KMS-11 (cell line): ENCODE measurements at regions not wholly inside any gene's neighbourhood (a gene's known extent, or its start where the extent isn't known, plus 50 kb on each side); places are given as distances from the start of the nearest gene placed in this dataset.

ENCODE experiments used
- H2AFZ ChIP-seq: fragments of 200-600 bp; sonication (generic); 2 replicates; pipeline ENCODE4 v1.6.1; 2016; ENCODE audit warnings: antibody characterized with exemption, mixed run types, low read depth
- H3K27ac ChIP-seq: fragments of 200-600 bp; sonication (generic); 2 replicates; pipeline ENCODE4 v1.6.1; 2016; ENCODE audit warnings: mild to moderate bottlenecking, mixed run types
- H3K27me3 ChIP-seq: fragments of 200-600 bp; sonication (generic); 2 replicates; pipeline ENCODE4 v1.6.1; 2017; ENCODE audit warnings: mild to moderate bottlenecking, low read depth, mixed run types, moderate library complexity; ENCODE audit not compliant: insufficient read depth
- H3K36me3 ChIP-seq: fragments of 200-600 bp; sonication (generic); 2 replicates; pipeline ENCODE4 v1.6.1; 2017; ENCODE audit warnings: mild to moderate bottlenecking, mixed run types; ENCODE audit not compliant: insufficient read depth
- H3K4me1 ChIP-seq: fragments of 200-600 bp; sonication (generic); 2 replicates; pipeline ENCODE4 v1.6.1; 2016; ENCODE audit warnings: mild to moderate bottlenecking, low read depth, mixed run types; ENCODE audit not compliant: poor library complexity, severe bottlenecking
- H3K4me2 ChIP-seq: fragments of 200-600 bp; sonication (generic); 2 replicates; pipeline ENCODE4 v1.7.0; 2016; ENCODE audit warnings: mild to moderate bottlenecking, mixed run types
- H3K4me3 ChIP-seq: fragments of 200-600 bp; sonication (generic); IDR thresholded peaks from 2 replicates; pipeline ENCODE4 v1.6.1; 2017; ENCODE audit warnings: low read depth, low read length, mixed read lengths; ENCODE audit not compliant: insufficient read depth
- H3K79me2 ChIP-seq: fragments of 200-600 bp; sonication (generic); 2 replicates; pipeline ENCODE4 v1.6.1; 2016; ENCODE audit warnings: low read depth, mixed run types; ENCODE audit not compliant: insufficient read depth
- H3K9ac ChIP-seq: fragments of 200-600 bp; sonication (generic); 2 replicates; pipeline ENCODE4 v1.6.1; 2016; ENCODE audit warnings: mild to moderate bottlenecking, mixed run types
- H4K20me1 ChIP-seq: fragments of 200-600 bp; sonication (generic); 2 replicates; pipeline ENCODE4 v1.6.1; 2016; ENCODE audit warnings: mild to moderate bottlenecking, mixed run types; ENCODE audit not compliant: insufficient read depth
- TF ChIP-seq, protein P1 (sequence below): fragments of 200-600 bp; sonication (generic); conservative IDR thresholded peaks from 2 replicates; pipeline ENCODE4 v1.6.1; 2017; ENCODE audit warnings: low read depth, mild to moderate bottlenecking, antibody characterized with exemption, low read length, moderate library complexity, mixed read lengths

DNA sequence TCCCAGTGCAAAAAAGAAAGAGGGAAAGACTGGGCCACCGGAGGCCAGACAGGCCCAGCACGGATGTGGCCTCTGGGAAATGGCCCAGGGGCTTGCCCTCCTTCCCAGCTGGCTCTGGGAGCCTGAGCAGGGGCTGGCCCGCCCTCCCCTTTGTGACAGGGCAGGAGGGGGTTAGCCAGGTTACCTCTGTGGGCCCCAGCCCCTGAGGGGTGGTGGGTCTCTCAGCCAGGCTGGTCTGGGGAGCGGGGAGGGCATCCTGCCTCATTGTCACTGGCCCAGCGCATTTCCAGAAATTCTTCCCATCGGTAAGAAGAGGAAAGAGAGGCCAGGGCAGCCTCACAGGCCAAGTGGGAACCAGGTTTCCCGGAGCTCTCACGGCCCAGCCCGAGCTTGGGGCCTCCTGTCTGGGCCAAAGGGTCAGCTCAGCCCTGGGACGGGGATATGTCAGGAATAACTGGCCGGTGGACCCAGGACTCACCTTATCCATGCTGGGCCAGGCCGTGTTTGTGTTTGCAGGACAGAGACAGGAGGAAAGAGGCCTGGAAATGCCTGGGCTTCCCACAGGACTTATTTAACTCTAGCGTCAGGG is 182.2 kb downstream of the ZFP36L2 start:
- Histone ChIP-seq H4K20me1 (no peaks in the 10 kb centered on the region), H3K9ac (no peak overlapping the region), H3K27ac (no peak overlapping the region), H3K36me3 (no peaks in the 10 kb centered on the region), H3K4me1 (no peaks in the 10 kb centered on the region), H3K4me2 (no peak overlapping the region), H2AFZ (no peak overlapping the region), H3K79me2 (no peaks in the 10 kb centered on the region), H3K4me3 (no peak overlapping the region), H3K27me3 (no peaks in the 10 kb centered on the region)
- TF ChIP-seq, protein P1, sequence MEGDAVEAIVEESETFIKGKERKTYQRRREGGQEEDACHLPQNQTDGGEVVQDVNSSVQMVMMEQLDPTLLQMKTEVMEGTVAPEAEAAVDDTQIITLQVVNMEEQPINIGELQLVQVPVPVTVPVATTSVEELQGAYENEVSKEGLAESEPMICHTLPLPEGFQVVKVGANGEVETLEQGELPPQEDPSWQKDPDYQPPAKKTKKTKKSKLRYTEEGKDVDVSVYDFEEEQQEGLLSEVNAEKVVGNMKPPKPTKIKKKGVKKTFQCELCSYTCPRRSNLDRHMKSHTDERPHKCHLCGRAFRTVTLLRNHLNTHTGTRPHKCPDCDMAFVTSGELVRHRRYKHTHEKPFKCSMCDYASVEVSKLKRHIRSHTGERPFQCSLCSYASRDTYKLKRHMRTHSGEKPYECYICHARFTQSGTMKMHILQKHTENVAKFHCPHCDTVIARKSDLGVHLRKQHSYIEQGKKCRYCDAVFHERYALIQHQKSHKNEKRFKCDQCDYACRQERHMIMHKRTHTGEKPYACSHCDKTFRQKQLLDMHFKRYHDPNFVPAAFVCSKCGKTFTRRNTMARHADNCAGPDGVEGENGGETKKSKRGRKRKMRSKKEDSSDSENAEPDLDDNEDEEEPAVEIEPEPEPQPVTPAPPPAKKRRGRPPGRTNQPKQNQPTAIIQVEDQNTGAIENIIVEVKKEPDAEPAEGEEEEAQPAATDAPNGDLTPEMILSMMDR: no peak

DNA sequence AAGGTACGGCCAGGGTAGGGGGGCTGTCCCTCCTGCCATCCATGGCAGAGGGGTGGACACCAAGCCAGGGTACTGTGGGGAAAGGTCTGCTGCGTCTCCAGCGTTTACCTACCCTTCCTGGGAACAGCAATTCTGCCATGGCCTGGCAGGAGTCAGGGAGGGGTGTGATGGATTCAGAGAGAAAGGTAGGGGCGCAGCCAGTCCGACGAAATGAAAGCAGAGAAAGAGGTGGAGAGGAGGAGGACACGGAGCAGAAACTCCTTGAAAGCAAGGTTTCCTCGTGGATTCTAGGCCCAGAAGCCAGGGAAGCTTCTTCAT is 182.9 kb downstream of the ZFP36L2 start:
- Histone ChIP-seq H3K9ac (no peak overlapping the region), H3K27ac (no peak overlapping the region), H3K4me1 (no peaks in the 10 kb centered on the region), H3K36me3 (no peaks in the 10 kb centered on the region), H3K79me2 (no peaks in the 10 kb centered on the region), H4K20me1 (no peaks in the 10 kb centered on the region), H3K4me3 (no peak overlapping the region), H3K4me2 (no peak overlapping the region), H3K27me3 (no peaks in the 10 kb centered on the region), H2AFZ (no peak overlapping the region)
- TF ChIP-seq, protein P1: no peak

DNA sequence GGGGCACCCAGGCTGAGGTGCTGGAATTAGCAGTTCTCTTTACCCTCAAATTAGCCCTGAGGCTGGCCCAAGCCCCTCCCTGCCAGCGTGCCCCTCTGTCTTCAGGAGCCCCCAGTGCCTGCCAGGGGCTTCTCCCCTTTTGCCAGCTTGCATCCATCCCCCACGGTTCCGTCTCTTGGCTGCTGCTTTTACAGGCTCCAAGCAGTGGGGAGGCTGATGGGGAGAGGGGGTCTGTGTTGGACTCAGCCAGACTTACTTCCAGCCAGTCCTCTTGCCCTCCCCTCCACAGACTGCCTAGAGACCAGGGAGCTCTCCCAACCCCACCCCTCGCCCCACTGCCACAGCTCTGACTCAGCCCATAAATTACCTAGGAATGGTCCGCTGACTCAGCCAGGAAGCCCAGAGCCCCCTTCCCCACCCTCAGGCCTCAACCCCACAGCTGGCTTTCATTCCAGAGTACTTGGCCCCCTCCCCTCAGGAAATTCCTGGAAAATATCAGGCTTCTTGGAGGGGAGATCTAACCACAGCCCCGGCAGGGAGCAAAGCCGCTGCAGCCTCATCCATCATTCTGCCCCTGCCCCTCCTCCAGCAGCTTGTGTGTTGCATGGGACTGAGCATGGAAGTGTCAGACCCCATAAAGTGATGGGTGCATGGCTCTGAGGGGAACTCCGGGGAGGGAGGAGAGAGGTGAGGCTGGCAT is 184.6 kb downstream of the ZFP36L2 start:
- H3K36me3 ChIP-seq: no peaks in the 10 kb centered on the region
- H3K27me3 ChIP-seq: no peaks in the 10 kb centered on the region
- no peaks in the 10 kb centered on the region for H3K79me2 ChIP-seq
- no peak overlapping the region for H3K4me2 ChIP-seq
- no peak overlapping the region for H2AFZ ChIP-seq
- H4K20me1 ChIP-seq: no peaks in the 10 kb centered on the region
- no peak overlapping the region for H3K27ac ChIP-seq
- H3K9ac ChIP-seq: no peak overlapping the region
- no peaks in the 10 kb centered on the region for H3K4me1 ChIP-seq
- H3K4me3 ChIP-seq: no peak overlapping the region
- TF ChIP-seq, protein P1: no peak

DNA sequence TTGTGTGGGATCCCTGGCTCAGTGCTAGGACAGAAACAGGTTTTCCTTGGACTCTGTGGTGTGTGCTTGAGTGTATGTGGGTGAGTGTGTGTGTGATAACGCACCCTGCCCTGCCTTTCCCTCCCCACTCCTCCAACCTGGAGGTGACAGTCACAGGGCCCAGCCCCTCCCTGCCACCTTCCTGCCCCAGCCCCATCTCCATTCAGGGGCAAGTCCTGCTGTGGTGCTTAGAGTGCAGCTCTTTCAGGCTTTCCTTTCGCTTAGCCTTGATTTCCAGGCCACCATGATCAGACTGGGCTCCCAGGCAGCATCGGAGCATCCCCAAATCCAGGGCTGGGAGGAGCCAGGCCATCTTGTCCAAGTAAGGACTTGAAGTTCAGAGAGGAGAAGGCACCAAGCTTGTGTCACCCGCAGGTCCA is 185.2 kb downstream of the ZFP36L2 start:
- Histone ChIP-seq H3K36me3 (no peaks in the 10 kb centered on the region), H3K79me2 (no peaks in the 10 kb centered on the region), H3K9ac (no peak overlapping the region), H2AFZ (no peak overlapping the region), H3K4me3 (no peak overlapping the region), H4K20me1 (no peaks in the 10 kb centered on the region), H3K27ac (no peak overlapping the region), H3K4me2 (no peak overlapping the region), H3K4me1 (no peaks in the 10 kb centered on the region), H3K27me3 (no peaks in the 10 kb centered on the region)
- TF ChIP-seq, protein P1: no peak
